Middle frontal gyrus (tissue), 1 donor: ENCODE measurements at regions not wholly inside any gene's neighbourhood (a gene's known extent, or its start where the extent isn't known, plus 50 kb on each side); places are given as distances from the start of the nearest gene placed in this dataset.
A peak's percentile ranks its signal among the peaks of the same experiment; 100 is the strongest.

Source experiments
- DNase-seq: peaks from one replicate; pipeline ENCODE4 v3.0.0-alpha.2; 2015; ENCODE audit warnings: low spot score; ENCODE audit errors: extremely low spot score

GRCh38 chr9:23423999-23424398 is 402.0 kb downstream of the ELAVL2 start:
- no peak for DNase-seq

DNA sequence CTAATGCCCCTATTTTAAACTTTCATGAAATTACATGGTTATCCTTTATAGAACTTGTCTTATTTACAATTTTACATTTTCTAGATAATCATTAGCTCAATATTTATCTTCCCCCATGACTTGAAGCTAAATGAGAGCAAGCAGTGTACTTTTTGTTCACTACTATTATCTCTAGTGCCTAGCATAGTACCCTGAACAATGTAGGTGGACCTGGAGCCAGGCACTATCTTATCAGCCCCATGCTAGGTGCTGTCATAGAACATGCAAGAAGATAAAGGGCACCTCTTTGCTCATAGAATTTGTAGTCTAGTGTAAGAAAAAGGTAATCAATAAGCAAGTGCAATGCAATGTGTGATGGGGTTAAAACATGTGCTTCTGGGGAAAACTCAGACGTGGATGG is 399.9 kb downstream of the ELAVL2 start:
- no peak for DNase-seq

GRCh38 chr9:23431459-23431858 is 394.6 kb downstream of the ELAVL2 start:
- no peak for DNase-seq

GRCh38 chr9:23434654-23435053 is 391.4 kb downstream of the ELAVL2 start:
- DNase-seq: no peak

DNA sequence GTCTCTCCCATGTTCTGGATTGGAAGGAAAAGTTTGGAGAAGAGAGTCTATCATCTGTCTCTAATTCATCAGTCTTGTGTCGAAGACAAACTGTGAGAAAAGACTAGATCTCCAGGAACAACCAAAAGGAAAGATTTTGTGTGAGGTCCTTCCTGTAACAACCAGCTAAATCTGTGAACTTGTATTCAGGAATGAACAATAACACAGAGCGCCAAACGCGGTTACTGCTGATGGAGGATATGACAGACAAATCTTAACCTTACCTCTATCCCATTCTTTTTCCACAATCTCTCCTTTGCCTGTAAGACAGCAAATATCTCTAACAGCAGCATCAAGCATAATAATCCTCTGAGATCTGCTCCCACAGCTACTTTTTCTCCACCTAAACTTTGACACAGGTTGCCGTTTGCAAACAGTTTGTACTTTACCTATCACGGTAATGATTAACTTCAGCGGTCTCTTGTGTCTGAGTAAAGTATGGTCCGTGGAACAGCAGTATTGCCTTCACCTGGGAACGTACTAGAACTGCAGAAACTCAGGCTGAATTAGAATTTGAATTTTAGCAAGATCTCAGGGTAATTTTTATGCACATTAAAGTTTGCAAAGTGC is 387.6 kb downstream of the ELAVL2 start:
- DNase-seq: no peak

DNA sequence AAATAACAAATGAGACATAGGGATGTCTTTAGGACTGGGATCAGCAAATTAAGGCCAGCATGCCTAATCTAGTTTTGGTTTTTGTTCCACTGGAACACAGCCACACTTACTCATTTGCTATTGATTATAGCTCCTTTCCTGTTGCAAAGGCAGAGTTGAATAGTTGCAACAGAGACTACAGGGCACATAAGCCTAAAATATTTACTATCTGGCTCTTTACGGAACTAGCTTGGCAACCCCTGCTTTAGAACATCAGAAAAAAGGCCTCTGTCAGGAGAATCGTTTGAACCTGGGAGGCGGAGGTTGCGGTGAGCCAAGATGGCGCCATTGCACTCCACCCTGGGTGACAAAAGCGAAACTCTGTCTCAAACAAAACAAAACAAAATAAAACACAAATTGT is 384.8 kb downstream of the ELAVL2 start:
- no peak for DNase-seq

DNA sequence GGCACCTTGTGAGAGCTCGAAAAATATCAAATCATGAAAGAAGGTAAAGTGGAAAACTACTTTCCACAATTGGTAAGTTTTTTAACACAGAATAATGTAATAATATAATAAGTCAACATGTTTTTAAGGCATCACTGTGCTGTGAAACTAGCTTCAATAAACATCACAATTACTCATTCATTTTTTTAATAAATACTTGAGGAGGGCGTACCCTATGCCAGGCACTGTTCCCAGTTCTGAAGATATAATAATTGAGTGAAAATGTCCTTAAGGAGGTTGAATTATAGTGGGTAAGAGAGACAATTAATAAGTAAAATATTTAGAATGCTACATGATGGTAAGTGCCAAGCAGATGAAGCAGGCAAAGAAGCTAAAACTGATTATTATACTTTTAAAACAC is 381.4 kb downstream of the ELAVL2 start:
- DNase-seq: no peak

DNA sequence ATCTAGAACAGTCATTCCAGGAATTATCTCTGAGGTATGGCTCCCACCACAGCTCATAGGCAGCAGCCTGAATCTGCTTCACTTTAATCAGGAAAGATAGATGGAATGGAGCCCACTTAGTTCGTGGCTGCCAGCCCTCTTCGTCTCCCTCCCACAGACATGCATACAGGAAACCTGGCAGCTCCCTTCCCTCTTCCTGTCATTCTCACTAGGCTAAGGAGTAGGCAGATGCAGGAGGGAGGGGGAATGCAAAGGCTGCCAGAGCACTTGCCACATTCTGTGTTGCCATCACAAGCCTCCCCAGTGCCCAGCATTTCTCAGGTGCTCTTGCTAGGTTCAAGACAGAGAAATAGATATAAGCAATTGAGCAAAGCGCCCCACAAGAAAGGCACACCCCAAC is 378.9 kb downstream of the ELAVL2 start:
- DNase-seq: peak; percentile 66

GRCh38 chr9:23447944-23448343 is 378.1 kb downstream of the ELAVL2 start:
- DNase-seq: no peak

DNA sequence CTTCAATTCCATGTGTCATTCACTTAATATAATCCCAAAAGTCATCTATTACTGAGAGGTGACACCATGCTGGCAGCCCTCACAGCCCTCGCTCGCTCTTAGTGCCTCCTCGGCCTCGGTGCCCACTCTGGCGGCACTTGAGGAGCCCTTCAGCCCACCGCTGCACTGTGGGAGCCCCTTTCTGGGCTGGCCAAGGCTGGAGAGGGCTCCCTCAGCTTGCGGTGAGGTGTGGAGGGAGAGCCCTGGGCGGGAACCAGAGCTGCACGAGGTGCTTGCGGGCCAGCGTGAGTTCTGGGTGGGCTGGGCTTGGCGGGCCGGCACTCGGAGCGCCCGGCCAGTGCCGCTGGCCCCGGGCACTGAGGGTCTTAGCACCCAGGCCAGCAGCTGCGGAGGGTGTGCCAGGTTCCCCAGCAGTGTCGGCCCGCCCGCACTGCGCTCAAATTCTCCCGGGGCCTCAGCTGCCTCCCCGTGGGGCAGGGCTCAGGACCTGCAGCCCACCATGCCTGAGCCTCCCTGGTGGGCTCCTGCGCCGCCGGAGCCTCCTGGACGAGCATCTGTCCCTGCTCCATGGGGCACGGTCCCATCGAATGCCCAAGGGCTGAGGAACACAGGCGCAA is 374.1 kb downstream of the ELAVL2 start:
- DNase-seq: no peak

- no peak for DNase-seq
Measured at GRCh38 chr9:23464275-23464674, 361.8 kb downstream of the ELAVL2 start.

GRCh38 chr9:23467276-23467675 is 358.8 kb downstream of the ELAVL2 start:
- no peak for DNase-seq

DNA sequence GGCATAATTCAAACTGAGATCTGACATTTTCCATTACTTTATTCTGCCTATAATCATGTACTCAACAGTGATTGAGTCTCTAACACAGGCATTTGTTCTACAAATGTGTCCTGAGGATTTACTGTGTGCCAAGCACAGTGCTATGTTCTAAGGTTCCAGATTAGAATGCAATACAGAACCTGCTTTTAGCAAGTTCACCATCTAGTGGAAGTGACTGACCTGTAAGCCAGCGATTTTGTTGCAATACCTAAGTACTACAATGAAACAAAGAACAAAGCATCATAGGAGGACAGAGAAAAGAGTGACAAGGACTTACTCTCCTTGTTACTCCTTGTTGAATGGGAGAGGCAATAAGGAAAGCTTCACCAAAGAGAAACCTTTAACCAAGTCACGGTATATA is 348.1 kb downstream of the ELAVL2 start:
- no peak for DNase-seq

GRCh38 chr9:23483566-23483965 is 342.5 kb downstream of the ELAVL2 start:
- no peak for DNase-seq

GRCh38 chr9:23492126-23493002 is 333.7 kb downstream of the ELAVL2 start:
- no peak for DNase-seq

DNA sequence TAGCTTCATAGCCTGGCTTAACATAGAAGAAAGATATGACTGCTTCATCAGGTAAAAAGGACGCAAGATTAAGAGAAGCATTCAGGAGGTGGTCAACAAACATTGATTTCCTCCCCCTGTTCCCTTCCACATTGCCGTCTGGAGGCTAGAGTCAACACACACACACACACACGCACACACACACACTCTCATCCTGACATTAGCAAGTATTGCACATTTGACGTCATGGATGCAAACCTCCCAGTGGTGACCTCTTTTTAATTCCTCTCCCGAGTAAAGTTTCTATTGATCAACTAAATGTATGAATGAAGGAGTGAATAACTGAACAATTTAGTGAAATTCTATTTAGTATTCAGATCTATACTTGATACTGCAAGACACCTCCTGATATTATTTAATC is 332.8 kb downstream of the ELAVL2 start:
- no peak for DNase-seq

DNA sequence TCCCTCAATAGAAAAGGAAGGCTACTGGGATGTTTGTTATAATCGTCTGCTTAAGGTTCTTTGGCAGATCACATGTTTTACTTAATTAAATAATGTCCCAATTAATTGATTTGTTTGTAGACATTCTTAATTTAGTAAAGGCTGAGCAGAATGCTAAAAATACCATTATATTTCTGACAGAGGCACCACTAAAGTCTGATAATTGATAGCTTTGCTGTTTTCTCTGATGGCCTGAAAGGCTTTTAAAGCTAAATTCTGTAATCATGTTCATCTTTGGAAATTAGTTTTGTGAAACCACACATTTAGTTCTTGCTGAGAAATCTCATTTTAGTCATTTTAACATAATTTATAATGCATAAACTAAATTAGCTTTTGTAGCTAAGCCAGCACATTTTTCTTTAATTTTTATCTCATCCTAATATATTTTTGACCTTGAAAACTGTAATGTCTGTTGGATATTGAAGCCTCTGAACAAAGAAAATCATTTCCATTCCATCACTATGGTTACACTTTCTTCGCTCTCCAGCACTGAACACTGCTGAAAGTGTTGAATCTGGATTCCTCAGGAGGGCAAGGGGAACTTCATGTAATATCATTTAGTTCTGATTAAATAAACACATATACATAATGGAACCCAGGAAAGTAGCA is 329.4 kb downstream of the ELAVL2 start:
- DNase-seq: no peak

- no peak for DNase-seq
Measured at GRCh38 chr9:23497137-23497504, 328.9 kb downstream of the ELAVL2 start.

DNA sequence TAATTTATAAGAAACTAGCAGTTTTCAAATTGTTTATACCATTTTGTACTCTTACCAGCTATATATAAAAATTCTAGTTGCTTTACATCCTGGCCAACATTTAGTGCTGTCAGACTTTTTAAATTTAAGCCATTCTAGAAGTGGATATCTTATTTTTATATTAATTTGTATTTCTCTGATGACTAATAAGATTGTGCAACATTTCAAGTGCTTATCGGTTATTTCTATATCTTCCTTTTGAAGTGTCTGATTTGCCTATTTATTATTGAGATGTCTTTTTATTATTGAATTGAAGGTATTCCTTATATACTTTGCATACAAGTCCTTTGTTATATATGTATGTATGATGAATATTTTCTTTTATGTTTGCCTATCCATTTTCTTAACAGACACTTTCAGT is 324.0 kb downstream of the ELAVL2 start:
- no peak for DNase-seq

DNA sequence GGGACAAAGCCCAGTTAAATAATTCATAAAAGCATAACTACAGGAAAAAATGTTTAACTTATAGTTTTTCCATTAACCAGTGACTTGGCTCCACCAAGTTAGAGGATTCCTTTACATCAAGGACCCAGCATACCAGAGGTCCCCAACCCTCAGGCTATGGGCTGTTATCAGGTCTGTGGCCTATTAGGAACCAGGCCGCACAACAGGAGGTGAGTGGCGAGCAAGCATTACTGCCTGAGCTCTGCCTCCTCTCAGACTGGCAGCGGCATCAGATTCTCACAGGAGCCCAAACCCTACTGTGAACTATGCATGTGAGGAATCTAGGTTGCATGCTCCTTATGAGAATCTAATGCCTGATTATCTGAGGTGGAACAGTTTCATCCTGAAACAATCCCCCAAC is 303.1 kb downstream of the ELAVL2 start:
- DNase-seq: no peak

- no peak for DNase-seq
Measured at GRCh38 chr9:23524607-23525155, 301.4 kb downstream of the ELAVL2 start.

DNA sequence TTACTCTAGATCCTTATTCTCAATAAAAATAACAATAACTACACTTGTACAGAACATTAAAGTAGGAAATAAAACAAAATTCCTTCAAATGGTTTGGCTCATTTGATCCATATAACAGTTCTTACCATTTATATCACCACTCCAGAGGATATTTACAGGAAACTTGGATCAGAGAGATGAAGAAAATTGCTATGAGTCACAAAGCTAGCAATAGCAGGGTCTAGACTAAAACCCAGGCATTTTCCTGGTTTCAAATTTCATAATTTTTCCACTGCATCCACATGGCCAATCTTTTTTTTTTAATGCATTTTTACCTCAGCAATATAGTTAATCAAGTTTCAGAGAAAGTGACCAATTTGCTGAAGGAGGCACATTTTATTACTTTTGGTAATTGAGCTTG is 299.2 kb downstream of the ELAVL2 start:
- DNase-seq: no peak
